Sigmoid colon (tissue), 6 donors: ENCODE measurements at regions not wholly inside any gene's neighbourhood (a gene's known extent, or its start where the extent isn't known, plus 50 kb on each side); places are given as distances from the start of the nearest gene placed in this dataset.

Experiments
- DNase-seq: peaks from one replicate; pipeline ENCODE4 v3.0.0-alpha.2; 2019
- H3K27ac ChIP-seq, 4 donors: fragments of 200-600 bp; sonication (generic); one replicate each; pipeline ENCODE4 v1.5.1; 2016 to 2019; ENCODE audit warnings: mild to moderate bottlenecking in 1 of 4
- H3K27me3 ChIP-seq, 3 donors: fragments of 200-600 bp; sonication (generic); one replicate each; pipeline ENCODE4 v1.5.1; 2019; ENCODE audit warnings: mild to moderate bottlenecking in 1 of 3
- H3K36me3 ChIP-seq, 4 donors: fragments of 200-600 bp; sonication (generic); one replicate each; pipeline ENCODE4 v1.5.1; 2016 to 2019
- H3K4me1 ChIP-seq, 4 donors: fragments of 200-600 bp; sonication (generic); one replicate each; pipeline ENCODE4 v1.5.1; 2017 to 2019
- H3K4me3 ChIP-seq, 4 donors: fragments of 200-600 bp; sonication (generic); one replicate each; pipeline ENCODE4 v1.5.1; 2017 to 2019; ENCODE audit warnings: mild to moderate bottlenecking in 2 of 4, moderate library complexity in 1 of 4
- H3K9me3 ChIP-seq, 4 donors: fragments of 200-600 bp in 3 of 4; sonication (generic) in 3 of 4; one replicate each; pipeline versions ENCODE4 v1.5.1 to v1.6.1; 2013 to 2019
- EP300 ChIP-seq, 4 donors: sonication (generic); formaldehyde crosslinking; IDR thresholded peaks; one replicate each; pipeline ENCODE4 v1.6.1; 2017; ENCODE audit warnings: antibody characterized with exemption in 4 of 4
- POLR2A ChIP-seq, 2 donors: fragments of 450-650 bp; IDR thresholded peaks; one replicate each; pipeline ENCODE4 v1.6.1; 2016; ENCODE audit warnings: antibody characterized with exemption in 2 of 2, mild to moderate bottlenecking in 2 of 2, moderate library complexity in 2 of 2
- POLR2AphosphoS5 ChIP-seq, 4 donors: sonication (generic); formaldehyde crosslinking; IDR thresholded peaks; one replicate each; pipeline ENCODE4 v1.6.1; 2017; ENCODE audit warnings: antibody characterized with exemption in 4 of 4
- WGBS, 2 donors: extraction: QIAGEN DNeasy Blood & Tissue Kit; methylation state at CpG; one replicate each; pipeline ENCODE4 v1.1.7; 2013; 5-methylcytosine and 5-hydroxymethylcytosine counted together
- intact Hi-C: fragments of 100-400 bp; cut with DNase I; formaldehyde crosslinking; loops from one replicate; pipeline ENCODE4 v1.15.1; 2023
- TF ChIP-seq, protein P1 (sequence below), 4 experiments: fragments of 450-650 bp in 3 of 4; fragments of 200-600 bp in 1 of 4; IDR thresholded peaks; one replicate each; pipeline ENCODE4 v1.5.1; 2016 to 2019; ENCODE audit warnings: antibody characterized with exemption in 4 of 4, mild to moderate bottlenecking in 3 of 4, moderate library complexity in 2 of 4
- donor health status: healthy with polysubstance abuse.
- donor health status: healthy.

DNA sequence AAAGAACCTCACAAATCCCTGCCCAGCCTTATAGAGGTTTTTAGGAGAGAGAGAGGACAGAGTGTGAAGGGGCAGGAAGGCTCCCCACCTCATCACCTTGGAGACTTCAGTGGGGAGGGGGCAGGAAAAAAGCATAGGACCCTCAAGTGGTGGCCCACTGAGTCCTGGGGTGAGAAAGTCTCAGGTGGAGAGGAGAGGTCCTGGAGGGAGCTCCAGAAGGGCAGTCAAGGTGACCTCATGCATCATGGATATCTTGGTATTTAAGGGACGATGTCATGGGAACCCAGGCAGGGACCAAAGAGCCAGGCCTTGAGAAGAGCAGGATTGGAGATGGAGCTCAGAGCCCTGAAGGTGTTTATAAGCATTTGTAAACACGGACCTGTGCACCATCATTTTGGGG lies 204.5 kb downstream of the SLC4A3 start:
- no peaks in the 10 kb centered on the region for H3K4me1 ChIP-seq
- TF ChIP-seq, protein P1, sequence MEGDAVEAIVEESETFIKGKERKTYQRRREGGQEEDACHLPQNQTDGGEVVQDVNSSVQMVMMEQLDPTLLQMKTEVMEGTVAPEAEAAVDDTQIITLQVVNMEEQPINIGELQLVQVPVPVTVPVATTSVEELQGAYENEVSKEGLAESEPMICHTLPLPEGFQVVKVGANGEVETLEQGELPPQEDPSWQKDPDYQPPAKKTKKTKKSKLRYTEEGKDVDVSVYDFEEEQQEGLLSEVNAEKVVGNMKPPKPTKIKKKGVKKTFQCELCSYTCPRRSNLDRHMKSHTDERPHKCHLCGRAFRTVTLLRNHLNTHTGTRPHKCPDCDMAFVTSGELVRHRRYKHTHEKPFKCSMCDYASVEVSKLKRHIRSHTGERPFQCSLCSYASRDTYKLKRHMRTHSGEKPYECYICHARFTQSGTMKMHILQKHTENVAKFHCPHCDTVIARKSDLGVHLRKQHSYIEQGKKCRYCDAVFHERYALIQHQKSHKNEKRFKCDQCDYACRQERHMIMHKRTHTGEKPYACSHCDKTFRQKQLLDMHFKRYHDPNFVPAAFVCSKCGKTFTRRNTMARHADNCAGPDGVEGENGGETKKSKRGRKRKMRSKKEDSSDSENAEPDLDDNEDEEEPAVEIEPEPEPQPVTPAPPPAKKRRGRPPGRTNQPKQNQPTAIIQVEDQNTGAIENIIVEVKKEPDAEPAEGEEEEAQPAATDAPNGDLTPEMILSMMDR (IDR thresholded peaks at IDR 0.05): no peak
- TF ChIP-seq POLR2A (IDR thresholded peaks at IDR 0.05): no peak
- no peak for TF ChIP-seq EP300 (IDR thresholded peaks at IDR 0.05)
- no peak for TF ChIP-seq POLR2AphosphoS5 (IDR thresholded peaks at IDR 0.05)
- H3K4me3 ChIP-seq: no peak overlapping the region
- 85 to 88% methylated on average over 2 of the region's 2 CpGs for WGBS, 2 donors
- no peak overlapping the region for H3K27ac ChIP-seq
- no peaks in the 10 kb centered on the region for H3K9me3 ChIP-seq
- H3K27me3 ChIP-seq: no peaks in the 10 kb centered on the region
- intact Hi-C loops: no loop called here
- DNase-seq: no peak
- no peaks in the 10 kb centered on the region for H3K36me3 ChIP-seq

GRCh38 chr2:219832904-219833303 lies 205.5 kb downstream of the SLC4A3 start:
- no peak for DNase-seq
- TF ChIP-seq POLR2AphosphoS5 (IDR thresholded peaks at IDR 0.05) (no peak), POLR2A (IDR thresholded peaks at IDR 0.05) (no peak), EP300 (IDR thresholded peaks at IDR 0.05) (no peak)
- TF ChIP-seq, protein P1 (IDR thresholded peaks at IDR 0.05): no peak
- Histone ChIP-seq H3K36me3 (no peaks in the 10 kb centered on the region), H3K9me3 (no peaks in the 10 kb centered on the region), H3K27ac (no peak overlapping the region), H3K4me1 (no peaks in the 10 kb centered on the region), H3K27me3 (no peaks in the 10 kb centered on the region), H3K4me3 (no peak overlapping the region)
- intact Hi-C loops: no loop called here
- 86 to 96% methylated on average over 1 of the region's 1 CpG for whole genome bisulfite sequencing, 2 donors

GRCh38 chr2:219835493-219835892 lies 208.1 kb downstream of the SLC4A3 start:
- no peak for DNase-seq
- no peaks in the 10 kb centered on the region for H3K27me3 ChIP-seq
- H3K27ac ChIP-seq: no peak overlapping the region
- no peak for TF ChIP-seq POLR2AphosphoS5 (IDR thresholded peaks at IDR 0.05)
- no peak for TF ChIP-seq POLR2A (IDR thresholded peaks at IDR 0.05)
- TF ChIP-seq EP300 (IDR thresholded peaks at IDR 0.05): no peak
- TF ChIP-seq, protein P1 (IDR thresholded peaks at IDR 0.05): no peak
- no peak overlapping the region for H3K4me3 ChIP-seq
- H3K36me3 ChIP-seq: no peaks in the 10 kb centered on the region
- WGBS, 2 donors: 51 to 70% methylated on average over 3 of the region's 3 CpGs
- no peaks in the 10 kb centered on the region for H3K4me1 ChIP-seq
- H3K9me3 ChIP-seq: no peaks in the 10 kb centered on the region
- intact Hi-C loops: no loop called here

- Histone ChIP-seq H3K36me3 (no peaks in the 10 kb centered on the region), H3K27ac (no peak overlapping the region), H3K9me3 (no peaks in the 10 kb centered on the region), H3K27me3 (no peaks in the 10 kb centered on the region), H3K4me1 (no peaks in the 10 kb centered on the region), H3K4me3 (no peak overlapping the region)
- TF ChIP-seq, protein P1 (IDR thresholded peaks at IDR 0.05): no peak
- TF ChIP-seq POLR2A (IDR thresholded peaks at IDR 0.05): no peak
- no peak for TF ChIP-seq POLR2AphosphoS5 (IDR thresholded peaks at IDR 0.05)
- TF ChIP-seq EP300 (IDR thresholded peaks at IDR 0.05): no peak
- WGBS, 2 donors: 68 to 74% methylated on average over 4 of the region's 4 CpGs
- DNase-seq: no peak
- intact Hi-C loops: no loop called here
Measured at GRCh38 chr2:219836647-219837177, 209.3 kb downstream of the SLC4A3 start.
